NCI-H526 treated with DMSO at 0.1 percent for 48 hours (cell line): ENCODE measurements at regions not wholly inside any gene's neighbourhood (a gene's known extent, or its start where the extent isn't known, plus 50 kb on each side); places are given as distances from the start of the nearest gene placed in this dataset.
"Not testable (repeated sequence)": the region's sequence is repeated elsewhere in the genome, so short reads cannot be mapped to it uniquely, and the experiment has no call there.

Source experiments
- DNase-seq: peaks from one replicate; lab custom pipeline; 2025; lab: John Stamatoyannopoulos, UW

DNA sequence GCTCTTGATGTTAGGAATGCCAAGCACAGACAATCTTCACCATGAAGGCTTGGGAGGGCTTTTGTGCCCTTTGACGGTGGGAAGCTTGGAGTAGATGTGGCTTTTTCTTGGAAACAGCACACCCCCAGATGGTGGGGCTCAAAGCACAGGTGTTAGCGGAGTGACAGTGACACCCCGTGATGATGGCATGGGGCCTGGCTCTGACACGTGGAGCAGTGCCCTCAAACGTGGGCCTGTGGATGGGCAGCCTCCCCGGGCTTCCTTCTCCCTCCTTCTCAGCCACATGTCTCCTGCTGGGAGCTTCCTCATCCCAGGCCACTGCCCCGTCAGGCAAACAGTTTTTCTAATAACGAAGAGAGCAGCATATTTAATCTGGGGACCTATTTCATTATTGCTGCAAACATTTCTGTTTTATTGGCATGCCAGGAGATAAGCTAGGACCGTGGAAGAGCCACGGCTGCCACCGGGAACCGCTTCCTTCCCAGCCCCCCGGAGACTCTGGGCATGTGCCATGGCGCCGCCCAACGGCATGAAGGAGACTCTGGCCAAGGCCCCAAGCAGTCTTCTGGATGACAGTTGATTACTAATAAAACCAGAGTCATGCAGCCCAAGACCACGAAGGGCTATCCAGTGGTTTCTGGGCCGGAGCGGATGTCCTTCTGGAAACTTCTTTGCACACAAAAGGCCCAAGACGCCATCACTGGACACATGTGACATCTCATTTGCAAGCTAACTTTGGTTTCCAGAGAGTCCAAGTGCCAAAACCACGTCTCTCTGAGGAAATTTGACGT, 280.3 kb upstream of the FOXF1 start:
- no peak for DNase-seq

DNA sequence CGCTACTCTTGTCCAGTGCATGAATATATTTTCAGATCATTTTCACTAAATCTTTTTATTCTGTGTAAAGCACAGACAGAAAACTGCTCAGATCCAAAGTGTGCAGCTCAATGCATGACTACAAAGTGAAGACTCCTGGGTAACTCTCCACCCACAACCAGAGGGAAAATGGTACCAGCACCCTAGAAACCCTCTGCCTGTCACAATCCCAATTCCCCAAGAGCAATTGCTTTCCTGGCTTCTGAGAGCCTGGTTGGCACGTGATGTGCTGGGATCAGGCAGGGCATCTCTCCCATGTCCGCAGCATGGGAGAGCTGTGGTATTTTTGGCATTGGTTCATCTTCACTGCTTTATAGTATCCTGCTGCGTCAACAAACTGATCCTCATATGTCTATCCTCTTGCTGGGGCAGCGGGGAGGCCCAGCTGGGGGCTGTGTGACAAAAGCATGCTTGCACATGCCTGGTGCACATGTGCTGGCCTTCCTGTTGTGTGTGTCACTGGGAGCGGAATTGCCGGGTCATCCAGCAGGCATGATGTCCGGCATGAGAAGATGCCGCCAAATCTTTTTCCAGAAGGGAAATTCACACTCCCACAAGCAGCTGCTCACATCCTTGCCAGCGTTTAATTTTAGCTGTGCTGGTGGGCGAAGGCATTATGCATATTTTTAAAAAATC, 278.9 kb upstream of the FOXF1 start:
- no peak for DNase-seq

DNA sequence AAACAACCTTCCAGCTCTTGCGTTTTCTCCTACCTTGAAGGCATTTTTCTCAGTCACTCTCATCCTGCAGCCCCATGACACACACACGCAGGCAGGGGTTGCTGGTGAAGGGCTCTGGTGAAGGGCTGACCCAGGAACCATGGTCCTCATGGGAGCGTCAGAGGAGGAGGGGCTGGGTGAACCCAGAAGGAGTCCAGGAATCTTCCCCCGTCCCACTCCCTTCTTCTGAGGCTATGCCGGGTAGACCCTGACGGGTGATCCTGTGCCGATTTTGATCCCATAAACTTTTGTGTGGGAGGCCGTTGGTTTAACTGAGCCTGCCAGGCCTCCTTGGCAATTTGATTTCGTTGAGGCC, 278.4 kb upstream of the FOXF1 start:
- no peak for DNase-seq

DNA sequence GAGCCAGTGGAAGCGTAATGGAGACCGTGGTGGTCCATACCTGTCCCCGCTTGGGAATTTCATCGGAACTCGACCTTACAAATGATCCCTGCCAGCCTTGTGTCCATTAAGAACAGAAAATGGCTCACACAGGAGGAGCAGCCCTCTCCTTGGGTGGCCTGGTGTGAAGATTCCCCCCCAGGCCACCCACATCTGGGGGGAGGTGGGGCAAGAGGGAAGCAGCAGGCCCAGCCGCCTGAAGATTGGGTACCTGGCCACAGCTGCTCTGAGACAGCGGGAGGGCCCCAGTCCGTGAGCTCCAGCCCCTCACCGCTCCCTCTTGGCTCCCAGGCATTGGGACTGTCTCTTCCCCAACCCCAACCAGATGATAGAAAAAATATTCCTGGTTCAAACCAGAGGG, 277.8 kb upstream of the FOXF1 start:
- DNase-seq: no peak

DNA sequence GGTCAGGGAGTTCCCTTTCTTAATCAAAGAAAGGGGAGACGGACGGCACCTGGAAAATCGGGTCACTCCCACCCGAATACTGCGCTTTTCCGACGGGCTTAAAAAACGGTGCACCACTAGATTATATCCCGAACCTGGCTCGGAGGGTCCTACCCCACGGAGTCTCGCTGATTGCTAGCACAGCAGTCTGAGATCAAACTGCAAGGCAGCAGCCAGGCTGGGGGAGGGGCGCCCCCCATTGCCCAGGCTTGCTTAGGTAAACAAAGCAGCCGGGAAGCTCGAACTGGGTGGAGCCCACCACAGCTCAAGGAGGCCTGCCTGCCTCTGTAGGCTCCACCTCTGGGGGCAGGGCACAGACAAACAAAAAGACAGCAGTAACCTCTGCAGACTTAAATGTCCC, 276.8 kb upstream of the FOXF1 start:
- not testable (repeated sequence) for DNase-seq

DNA sequence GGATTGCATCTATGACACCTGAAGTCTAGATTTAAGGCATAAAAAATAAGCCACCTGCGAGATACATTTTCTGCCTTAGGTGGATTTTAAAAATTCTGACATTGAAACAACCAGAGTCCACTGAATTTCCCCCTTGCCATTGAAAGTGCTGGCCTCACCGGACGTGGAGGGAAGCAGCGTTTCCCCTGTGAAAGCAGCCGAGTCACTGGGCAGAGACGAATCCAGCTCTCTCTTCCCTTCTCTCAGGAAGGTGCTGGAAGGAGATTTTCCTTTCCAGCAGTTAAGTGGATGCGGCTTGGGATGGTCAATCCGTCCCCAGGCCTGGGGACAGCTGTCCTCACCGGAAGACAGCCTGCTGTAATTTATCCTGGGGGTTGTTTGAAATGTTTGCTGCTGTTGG, 270.9 kb upstream of the FOXF1 start:
- no peak for DNase-seq

DNA sequence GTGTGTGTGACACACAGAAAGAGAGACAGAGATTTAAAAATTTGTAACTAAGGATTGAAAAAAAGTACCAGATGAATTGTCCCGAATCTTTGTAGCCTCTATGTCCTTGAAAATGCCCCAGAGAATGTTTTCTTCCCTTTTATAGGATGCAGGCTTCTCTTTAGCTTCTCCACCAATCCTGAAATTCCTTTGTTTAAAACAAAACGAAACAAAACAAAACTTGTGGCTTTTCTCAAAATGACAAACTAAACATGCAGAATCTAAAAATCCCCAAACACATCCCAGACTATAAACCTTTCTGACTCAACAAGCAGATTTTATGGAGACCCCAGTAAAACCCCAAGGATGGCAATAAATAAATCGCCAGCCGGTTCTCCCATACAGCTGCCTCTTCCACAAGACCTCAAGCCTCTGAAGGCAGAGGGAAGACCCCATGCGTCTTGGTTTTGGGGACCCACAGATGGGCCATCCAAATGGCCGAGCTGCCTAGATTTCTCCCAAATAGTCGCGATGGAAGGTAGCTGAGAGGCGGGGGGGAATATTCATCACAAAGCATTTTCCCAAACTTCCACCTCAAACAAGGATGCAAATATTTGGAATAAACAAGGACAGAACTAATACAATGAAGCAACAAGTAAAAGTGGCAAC, 269.5 kb upstream of the FOXF1 start:
- no peak for DNase-seq

DNA sequence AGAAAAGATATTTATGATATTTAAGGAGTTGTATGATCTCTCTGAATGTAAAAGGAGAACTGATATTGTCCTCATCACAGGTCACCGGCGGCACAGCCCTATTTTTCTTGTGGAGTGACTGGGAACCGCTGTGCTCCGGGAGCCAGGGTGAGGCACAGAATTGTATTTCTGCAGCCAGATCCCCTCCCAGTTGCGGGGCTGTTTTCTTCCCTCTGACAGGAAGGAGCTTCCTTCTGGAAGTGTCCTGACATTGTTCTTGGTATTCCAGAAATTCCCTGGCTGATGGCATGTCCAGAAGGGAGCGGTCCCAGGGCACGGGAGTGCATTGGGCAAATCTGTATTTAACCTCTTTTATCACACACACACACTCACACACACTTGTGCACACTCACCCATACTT, 268.6 kb upstream of the FOXF1 start:
- no peak for DNase-seq

DNA sequence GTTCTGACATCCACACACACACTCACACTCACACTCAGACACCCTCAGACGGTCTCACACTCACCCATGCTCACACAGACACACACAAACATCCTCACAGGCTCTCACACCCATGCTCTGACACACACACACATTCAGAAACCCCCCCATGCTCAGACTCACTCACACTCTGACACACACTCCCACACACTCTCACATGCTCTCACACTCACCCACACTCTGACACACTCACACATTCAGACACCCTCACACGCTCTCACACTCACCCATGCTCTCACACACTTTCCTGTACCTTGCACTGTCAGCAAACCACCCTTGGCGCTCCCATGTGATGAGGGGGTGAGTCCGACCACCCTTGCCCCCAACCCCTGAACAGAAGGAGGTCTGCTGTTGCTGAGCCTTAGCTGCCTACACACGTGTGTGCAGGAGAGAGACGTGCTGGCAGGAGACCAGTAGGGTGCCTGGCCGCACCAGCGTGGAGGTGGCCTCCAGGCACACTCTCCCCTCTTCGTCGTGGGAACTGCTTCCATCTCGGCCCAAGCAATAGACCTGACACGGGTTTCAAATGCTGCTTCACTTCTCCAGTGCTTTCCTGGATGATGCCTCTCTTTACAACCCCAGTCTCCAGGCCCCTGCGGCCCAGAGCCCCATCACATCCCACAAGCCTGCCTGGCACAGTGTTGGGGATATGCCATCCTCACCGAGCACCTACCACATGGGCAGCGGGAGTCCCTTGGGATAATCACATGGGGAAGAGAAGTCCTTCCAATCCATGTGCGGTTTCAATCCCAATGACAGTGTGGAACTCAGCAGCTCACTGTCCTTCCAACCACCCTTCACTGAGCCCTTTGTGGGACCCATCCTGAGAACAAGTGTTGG, 267.8 kb upstream of the FOXF1 start:
- DNase-seq: no peak

DNA sequence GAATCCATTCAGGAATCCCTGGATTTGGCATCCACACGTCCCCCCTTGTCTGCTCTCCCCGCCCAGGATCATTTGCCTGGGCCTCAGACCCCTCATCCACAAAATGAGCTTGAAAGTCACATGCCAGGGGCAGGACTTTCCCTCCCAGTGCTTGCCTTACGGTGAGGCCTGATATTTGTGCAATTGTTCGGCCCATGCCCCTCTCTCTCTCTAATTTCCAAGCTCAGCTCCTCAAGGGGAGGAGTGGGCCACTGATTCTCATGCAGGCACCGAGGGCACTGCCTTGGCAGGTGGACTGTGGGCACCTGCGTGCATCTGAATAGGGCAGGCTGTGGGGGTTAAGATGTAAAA, 267.2 kb upstream of the FOXF1 start:
- DNase-seq: no peak

DNA sequence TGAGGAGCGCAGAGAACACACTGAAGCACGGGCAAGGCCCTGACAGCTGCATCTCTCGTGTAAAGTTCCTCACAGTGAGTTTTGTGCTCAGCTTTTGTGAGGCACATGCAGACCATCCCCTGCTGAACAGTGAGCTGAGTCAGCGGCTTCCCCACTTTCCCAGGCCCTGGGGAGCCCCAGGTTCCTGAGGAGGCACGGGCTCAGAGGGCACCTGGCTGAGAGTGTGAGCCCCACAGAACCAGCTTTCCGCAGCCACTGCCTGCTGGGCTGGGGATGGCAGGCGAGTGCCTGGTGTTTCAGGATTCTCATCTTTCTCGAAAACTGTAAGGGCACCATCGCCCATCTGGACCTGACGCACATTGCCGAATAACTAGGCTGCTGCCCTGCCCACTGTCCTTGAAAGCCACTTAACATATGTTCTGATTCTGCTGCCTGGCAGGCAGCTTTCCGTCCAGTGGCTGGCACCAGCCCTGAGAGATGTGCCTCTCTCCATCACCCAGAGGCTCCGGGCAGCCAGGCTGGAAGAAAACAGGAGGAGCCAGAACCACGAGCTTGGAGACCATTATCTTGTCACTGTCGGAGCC, 266.7 kb upstream of the FOXF1 start:
- DNase-seq: no peak

DNA sequence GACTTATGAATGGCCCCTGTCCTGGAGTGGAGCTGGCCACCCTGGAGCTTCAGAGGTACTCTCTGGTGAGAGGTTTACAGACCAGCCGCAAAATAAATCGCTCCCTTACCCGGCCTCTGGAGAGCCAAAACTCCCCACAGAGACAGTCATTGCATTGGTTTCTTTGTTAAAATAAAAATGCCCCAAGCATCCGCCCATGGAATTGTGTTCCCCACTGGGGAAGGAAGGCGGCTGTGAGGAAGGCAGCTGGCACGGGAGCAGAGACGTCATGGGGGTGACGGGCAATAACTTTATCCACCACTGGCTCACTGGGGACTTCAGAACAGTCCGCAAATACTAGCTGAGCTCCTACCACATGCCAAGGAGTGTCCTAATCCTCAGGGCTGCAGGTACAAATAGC, 266.2 kb upstream of the FOXF1 start:
- no peak for DNase-seq

DNA sequence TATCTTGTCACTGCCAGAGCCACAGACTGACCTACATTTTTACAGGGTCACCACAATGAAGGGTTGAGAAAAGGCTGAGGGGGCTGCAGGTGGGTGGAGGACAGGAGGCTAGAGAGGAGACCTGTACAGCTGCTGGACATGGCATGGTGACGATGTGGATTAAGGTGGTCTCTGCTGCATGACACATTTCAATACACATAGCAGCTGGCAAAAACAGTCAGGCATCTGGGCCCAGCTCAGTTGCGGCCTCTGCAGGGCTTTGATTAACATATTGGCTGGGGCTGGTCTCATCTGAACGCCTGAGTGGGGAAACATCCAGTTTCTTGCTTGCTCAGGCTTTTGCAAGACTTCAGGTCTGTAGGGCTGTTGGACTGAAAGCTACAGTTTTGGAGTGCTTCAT, 265.4 kb upstream of the FOXF1 start:
- DNase-seq: no peak

DNA sequence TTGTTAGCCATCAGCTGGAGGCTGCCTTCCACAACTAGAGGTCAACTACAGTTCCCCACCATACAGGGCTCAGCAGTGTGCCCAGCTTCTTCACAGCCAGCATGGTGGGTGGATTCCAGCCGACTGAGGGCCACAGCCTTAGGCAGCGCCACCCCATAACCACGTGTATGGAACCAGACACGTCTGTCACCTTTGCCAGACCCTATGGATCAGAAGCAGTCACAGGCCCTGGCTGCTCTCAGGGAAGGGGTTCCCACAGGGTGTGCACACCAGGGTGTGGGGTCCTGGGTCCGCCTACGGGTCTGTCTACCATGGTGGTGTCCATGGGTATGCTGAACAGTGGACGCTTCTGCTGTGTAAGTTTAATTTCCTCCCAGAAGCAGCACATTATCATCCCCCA, 265.0 kb upstream of the FOXF1 start:
- DNase-seq: no peak

DNA sequence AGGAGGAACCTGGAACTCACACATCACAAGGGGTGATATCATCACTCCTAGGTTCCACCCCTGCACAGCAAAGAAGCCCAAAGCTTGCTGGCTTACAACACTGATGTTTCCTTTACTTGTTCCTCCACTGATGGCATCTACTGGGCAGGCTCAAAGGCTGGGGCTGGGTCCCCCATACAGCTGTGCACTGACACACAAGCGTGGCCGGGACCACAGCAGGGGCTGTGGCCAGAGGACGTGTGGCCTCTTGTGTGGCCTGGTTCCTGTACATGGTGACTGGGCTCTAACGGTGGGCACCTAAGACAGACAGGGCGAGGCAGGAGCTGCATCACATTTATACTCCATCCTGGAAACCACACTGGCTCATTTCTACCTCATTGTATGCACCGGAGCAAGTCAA, 264.4 kb upstream of the FOXF1 start:
- DNase-seq: no peak

DNA sequence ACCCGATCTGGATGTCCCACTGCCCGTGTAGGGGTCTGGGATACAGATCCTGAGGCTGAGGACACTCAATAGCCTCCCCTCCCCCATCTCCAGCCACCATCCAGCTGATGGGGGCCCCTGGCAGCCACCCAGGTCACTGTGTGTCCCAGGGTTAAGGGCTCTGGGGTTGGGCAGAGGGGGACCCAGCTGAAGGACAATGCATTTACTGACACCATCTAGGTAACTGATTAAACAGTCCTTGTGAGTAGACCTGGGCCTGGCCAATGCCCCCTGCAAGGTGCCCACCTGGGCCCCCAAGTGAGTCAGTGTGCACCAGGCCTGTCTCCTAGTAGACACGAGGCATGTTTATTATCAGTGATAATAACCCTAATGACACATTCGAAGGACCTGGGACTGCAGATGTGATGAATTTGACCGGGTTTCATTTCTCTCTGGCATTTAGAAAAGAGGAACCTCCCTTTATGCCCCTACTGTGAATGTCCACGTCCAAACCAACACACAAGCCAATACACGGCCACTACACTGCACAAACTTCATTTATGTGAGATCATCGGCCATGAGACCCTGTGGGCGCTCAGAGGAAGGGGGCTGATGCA, 261.9 kb upstream of the FOXF1 start:
- no peak for DNase-seq

DNA sequence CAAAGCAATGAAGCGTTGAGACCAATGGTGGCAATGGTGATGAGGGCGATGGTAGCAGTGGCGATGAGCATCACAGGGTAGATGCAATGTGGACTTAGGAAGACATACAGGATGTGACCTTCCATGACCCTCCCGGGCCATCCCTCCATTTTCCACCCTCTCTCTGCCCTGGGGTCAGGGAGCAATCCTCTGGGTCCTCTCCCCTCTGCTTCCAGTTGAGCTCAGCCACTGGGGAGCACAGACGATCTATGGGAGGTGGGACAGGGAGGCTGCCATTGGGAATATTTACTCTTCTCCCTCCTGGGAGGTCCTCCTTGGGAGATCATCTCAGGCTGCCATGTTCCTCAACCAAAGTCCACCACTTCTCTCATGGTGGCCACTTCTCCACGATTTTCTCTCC, 260.7 kb upstream of the FOXF1 start:
- no peak for DNase-seq

DNA sequence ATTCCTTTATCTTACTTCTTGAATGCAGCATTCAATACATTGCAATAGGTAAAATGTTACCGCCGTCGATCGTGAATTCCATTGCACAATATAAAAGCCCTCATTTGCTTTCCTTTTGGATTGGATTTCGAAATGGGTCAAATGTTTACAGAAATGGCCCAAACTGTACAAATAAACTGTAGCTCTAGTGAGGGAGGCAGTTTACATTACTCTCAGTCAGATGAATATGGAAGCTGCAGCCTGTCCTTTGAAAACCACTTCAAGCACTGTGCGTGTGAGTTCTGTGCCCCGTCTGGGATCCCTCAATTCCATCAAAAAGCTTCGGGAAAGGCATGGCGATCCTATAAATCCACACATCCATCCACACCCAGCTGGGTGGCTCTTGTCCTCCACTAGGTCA, 258.6 kb upstream of the FOXF1 start:
- DNase-seq: no peak

DNA sequence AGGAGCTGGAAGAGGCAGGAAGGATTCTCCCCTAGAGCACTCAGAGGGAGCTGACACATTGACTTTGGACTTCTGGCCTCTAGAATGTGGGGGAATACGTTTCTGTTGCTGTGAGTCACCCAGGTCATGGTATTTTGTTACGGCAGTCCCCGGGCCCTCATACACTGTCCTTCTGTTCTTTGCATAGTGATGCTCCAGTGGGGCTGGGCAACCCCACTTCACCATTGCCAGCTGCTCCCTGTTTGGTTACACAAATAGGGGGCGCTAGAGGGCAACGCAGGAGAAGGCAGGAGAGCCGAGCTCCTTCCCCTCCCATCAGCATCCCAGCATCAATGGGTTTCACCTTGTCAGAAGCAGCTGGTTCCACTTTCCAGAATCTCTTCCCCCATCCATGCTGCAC, 257.7 kb upstream of the FOXF1 start:
- DNase-seq: no peak

DNA sequence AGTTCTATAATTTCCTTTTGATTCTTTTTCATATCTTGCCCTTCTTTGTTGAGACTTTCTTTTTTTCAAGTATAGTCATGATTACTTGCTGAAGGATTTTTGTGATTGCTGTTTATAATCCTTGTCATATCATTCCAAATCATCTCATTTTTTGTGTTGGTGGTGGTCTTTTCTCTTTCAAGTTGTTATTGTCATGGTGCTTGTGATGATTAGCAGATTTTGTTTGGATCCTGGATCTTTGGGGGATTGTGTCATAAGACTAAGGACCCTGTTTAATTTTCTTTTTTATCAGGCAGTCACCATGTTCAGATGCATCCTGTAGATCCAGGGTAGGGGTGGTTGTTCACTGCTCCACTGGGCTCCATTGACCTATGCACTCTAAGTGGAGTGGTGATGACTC, 254.4 kb upstream of the FOXF1 start:
- no peak for DNase-seq

DNA sequence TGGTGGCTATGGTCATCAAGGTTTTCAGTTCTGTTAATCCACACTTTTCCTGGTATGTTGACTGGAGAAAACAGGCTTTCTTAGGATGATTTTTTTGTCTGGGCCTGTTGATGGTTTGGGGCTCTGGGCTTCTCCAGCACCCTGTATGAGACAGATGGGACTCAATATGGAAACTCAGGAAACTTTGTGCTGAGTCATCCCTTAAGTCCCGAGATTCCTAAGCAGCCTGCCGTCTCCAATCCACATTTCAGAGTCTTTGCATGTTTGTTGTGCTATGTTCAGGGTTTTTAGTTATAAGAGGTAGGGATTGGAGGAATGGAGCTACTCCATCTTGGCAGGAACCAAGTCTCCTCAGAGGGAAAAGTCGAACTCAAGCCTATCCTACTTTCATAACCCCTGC, 253.3 kb upstream of the FOXF1 start:
- DNase-seq: no peak

DNA sequence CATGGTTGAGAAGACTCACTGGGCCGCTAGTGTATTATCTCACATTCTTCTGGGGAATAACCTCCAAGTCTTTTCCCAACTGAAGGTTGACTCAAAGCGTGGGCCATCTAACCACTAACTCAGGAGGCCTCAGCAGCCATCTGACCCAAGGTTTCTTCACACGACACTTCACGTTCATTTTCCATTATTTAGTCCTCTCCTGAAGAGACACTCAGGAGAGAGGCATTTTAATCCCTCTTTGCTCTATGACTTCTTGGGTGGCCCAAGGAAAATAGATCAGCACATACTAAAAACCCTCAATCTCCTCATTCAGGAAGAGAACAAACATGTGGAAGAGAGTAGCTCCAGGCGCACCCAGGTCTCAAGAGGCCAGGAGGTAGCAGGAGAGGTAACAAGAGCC, 252.8 kb upstream of the FOXF1 start:
- DNase-seq: no peak
